GM03348 (cell line): ENCODE measurements at regions not wholly inside any gene's neighbourhood (a gene's known extent, or its start where the extent isn't known, plus 50 kb on each side); places are given as distances from the start of the nearest gene placed in this dataset.
"Not testable (repeated sequence)": the region's sequence is repeated elsewhere in the genome, so short reads cannot be mapped to it uniquely, and the experiment has no call there.

ENCODE experiments used
- DNase-seq: peaks from one replicate; pipeline ENCODE4 v3.0.0; 2012; ENCODE audit warnings: low spot score

- DNase-seq, result peak; percentile 50
Observed at GRCh38 chr10:78650122-78650521, 418.6 kb upstream of the ZMIZ1 start.

GRCh38 chr10:78651287-78651686 lies 417.5 kb upstream of the ZMIZ1 start:
- DNase-seq, result no peak

GRCh38 chr10:78653555-78653954 lies 415.2 kb upstream of the ZMIZ1 start:
- DNase-seq, result no peak

GRCh38 chr10:78654047-78654590 lies 414.6 kb upstream of the ZMIZ1 start:
- no peak for DNase-seq

GRCh38 chr10:78655979-78656378 lies 412.8 kb upstream of the ZMIZ1 start:
- DNase-seq, result no peak

- no peak for DNase-seq
Observed at GRCh38 chr10:78656417-78657162, 412.2 kb upstream of the ZMIZ1 start.

- DNase-seq, result peak; percentile 86
Observed at GRCh38 chr10:78657163-78657861, 411.5 kb upstream of the ZMIZ1 start.

- DNase-seq, result no peak
Observed at GRCh38 chr10:78657862-78658165, 411.0 kb upstream of the ZMIZ1 start.

- no peak for DNase-seq
Observed at GRCh38 chr10:78658645-78659597, 409.8 kb upstream of the ZMIZ1 start.

GRCh38 chr10:78659598-78659967 lies 409.2 kb upstream of the ZMIZ1 start:
- DNase-seq, result no peak

- DNase-seq, result no peak
Observed at GRCh38 chr10:78660446-78661106, 408.2 kb upstream of the ZMIZ1 start.

GRCh38 chr10:78663721-78664120 lies 405.0 kb upstream of the ZMIZ1 start:
- no peak for DNase-seq

- DNase-seq, result no peak
Observed at GRCh38 chr10:78664929-78665553, 403.7 kb upstream of the ZMIZ1 start.

GRCh38 chr10:78672918-78673317 lies 395.8 kb upstream of the ZMIZ1 start:
- peak; percentile 61 for DNase-seq

- DNase-seq, result not testable (repeated sequence)
Observed at GRCh38 chr10:78681141-78681540, 387.6 kb upstream of the ZMIZ1 start.

GRCh38 chr10:78681986-78682385 lies 386.8 kb upstream of the ZMIZ1 start:
- not testable (repeated sequence) for DNase-seq

- DNase-seq, result no peak
Observed at GRCh38 chr10:78684947-78685346, 383.8 kb upstream of the ZMIZ1 start.

- peak; percentile 78 for DNase-seq
Observed at GRCh38 chr10:78685466-78686103, 383.2 kb upstream of the ZMIZ1 start.

GRCh38 chr10:78686444-78687060 lies 382.2 kb upstream of the ZMIZ1 start:
- no peak for DNase-seq

GRCh38 chr10:78687626-78688025 lies 381.1 kb upstream of the ZMIZ1 start:
- DNase-seq, result no peak
